ENCODE measurements at regions not wholly inside any gene's neighbourhood (a gene's known extent, or its start where the extent isn't known, plus 50 kb on each side); places are given as distances from the start of the nearest gene placed in this dataset.

GRCh38 chr5:40405996-40406740, 273.5 kb upstream of the PTGER4 start:
- no peaks in the 10 kb centered on the region for H3K27me3 ChIP-seq
- peaks cover 31% of the 10 kb centered on the region for H3K4me1 ChIP-seq
- H3K9me3 ChIP-seq, result no peaks in the 10 kb centered on the region
- no peaks in the 10 kb centered on the region for H3K36me3 ChIP-seq
- H3K27ac ChIP-seq, result peak overlapping the region; percentile 17
- DNase-seq (ENCODE audit: low spot score in 2 of 2), result no peak
- TF ChIP-seq, protein P1, sequence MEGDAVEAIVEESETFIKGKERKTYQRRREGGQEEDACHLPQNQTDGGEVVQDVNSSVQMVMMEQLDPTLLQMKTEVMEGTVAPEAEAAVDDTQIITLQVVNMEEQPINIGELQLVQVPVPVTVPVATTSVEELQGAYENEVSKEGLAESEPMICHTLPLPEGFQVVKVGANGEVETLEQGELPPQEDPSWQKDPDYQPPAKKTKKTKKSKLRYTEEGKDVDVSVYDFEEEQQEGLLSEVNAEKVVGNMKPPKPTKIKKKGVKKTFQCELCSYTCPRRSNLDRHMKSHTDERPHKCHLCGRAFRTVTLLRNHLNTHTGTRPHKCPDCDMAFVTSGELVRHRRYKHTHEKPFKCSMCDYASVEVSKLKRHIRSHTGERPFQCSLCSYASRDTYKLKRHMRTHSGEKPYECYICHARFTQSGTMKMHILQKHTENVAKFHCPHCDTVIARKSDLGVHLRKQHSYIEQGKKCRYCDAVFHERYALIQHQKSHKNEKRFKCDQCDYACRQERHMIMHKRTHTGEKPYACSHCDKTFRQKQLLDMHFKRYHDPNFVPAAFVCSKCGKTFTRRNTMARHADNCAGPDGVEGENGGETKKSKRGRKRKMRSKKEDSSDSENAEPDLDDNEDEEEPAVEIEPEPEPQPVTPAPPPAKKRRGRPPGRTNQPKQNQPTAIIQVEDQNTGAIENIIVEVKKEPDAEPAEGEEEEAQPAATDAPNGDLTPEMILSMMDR (IDR thresholded peaks at IDR 0.05), result no peak
- TF ChIP-seq EP300 (IDR thresholded peaks at IDR 0.05) (no peak), POLR2AphosphoS5 (IDR thresholded peaks at IDR 0.05) (no peak), POLR2A (IDR thresholded peaks at IDR 0.05) (no peak)
- H3K4me3 ChIP-seq, result no peak overlapping the region
- WGBS, result 49% methylated on average over 5 of the region's 5 CpGs

DNA sequence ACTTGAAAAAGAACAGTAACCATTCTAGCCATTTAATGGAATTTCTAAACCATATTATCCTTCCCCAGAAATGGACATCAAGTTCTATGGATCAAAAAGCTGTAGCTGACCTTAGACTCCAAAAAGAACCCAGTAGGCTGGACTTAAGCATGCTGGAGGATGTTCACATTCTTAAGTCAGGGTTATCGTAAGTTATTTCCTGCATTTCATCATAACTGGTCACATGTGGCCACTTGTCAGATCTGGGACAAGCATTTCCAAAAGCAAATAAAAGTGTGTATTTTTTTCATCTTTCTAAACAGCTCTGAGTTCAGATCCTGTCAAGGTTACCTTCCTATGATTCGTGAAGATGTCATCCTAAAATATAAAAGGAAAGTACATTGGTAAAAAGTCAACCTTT, 274.5 kb upstream of the PTGER4 start:
- no peak for DNase-seq (ENCODE audit: low spot score in 2 of 2)
- no peaks in the 10 kb centered on the region for H3K9me3 ChIP-seq
- TF ChIP-seq POLR2A (IDR thresholded peaks at IDR 0.05), result no peak
- no peaks in the 10 kb centered on the region for H3K27me3 ChIP-seq
- WGBS, result 65% methylated on average over 2 of the region's 2 CpGs
- no peak overlapping the region for H3K27ac ChIP-seq
- no peak overlapping the region for H3K4me3 ChIP-seq
- peaks cover 22% of the 10 kb centered on the region for H3K4me1 ChIP-seq
- H3K36me3 ChIP-seq, result no peaks in the 10 kb centered on the region

- H3K9me3 ChIP-seq, result no peaks in the 10 kb centered on the region
- H3K4me3 ChIP-seq, result no peak overlapping the region
- H3K4me1 ChIP-seq, result peaks cover 21% of the 10 kb centered on the region
- DNase-seq (ENCODE audit: low spot score in 2 of 2), result no peak
- TF ChIP-seq, protein P1 (IDR thresholded peaks at IDR 0.05), result no peak
- no peak for TF ChIP-seq EP300 (IDR thresholded peaks at IDR 0.05)
- no peak for TF ChIP-seq POLR2A (IDR thresholded peaks at IDR 0.05)
- no peak for TF ChIP-seq POLR2AphosphoS5 (IDR thresholded peaks at IDR 0.05)
- H3K36me3 ChIP-seq, result no peaks in the 10 kb centered on the region
- no peak overlapping the region for H3K27ac ChIP-seq
- H3K27me3 ChIP-seq, result no peaks in the 10 kb centered on the region
Observed at GRCh38 chr5:40404613-40405012, 275.1 kb upstream of the PTGER4 start.

GRCh38 chr5:40402007-40402364, 277.7 kb upstream of the PTGER4 start:
- TF ChIP-seq POLR2A (IDR thresholded peaks at IDR 0.05) (no peak), POLR2AphosphoS5 (IDR thresholded peaks at IDR 0.05) (no peak), EP300 (IDR thresholded peaks at IDR 0.05) (no peak)
- TF ChIP-seq, protein P1 (IDR thresholded peaks at IDR 0.05), result no peak
- WGBS, result 33% methylated on average over 1 of the region's 1 CpG
- Histone ChIP-seq H3K4me1 (peaks cover 21% of the 10 kb centered on the region), H3K4me3 (no peak overlapping the region), H3K27me3 (no peaks in the 10 kb centered on the region), H3K9me3 (no peaks in the 10 kb centered on the region), H3K27ac (no peak overlapping the region), H3K36me3 (no peaks in the 10 kb centered on the region)
- DNase-seq (ENCODE audit: low spot score in 2 of 2), result no peak

GRCh38 chr5:40401284-40402006, 278.3 kb upstream of the PTGER4 start:
- no peak for DNase-seq (ENCODE audit: low spot score in 2 of 2)
- Histone ChIP-seq H3K27ac (no peak overlapping the region), H3K27me3 (no peaks in the 10 kb centered on the region), H3K4me3 (no peak overlapping the region), H3K9me3 (no peaks in the 10 kb centered on the region), H3K4me1 (peaks cover 17% of the 10 kb centered on the region), H3K36me3 (no peaks in the 10 kb centered on the region)
- TF ChIP-seq EP300 (IDR thresholded peaks at IDR 0.05) (no peak), POLR2A (IDR thresholded peaks at IDR 0.05) (no peak), POLR2AphosphoS5 (IDR thresholded peaks at IDR 0.05) (no peak)
- TF ChIP-seq, protein P1 (IDR thresholded peaks at IDR 0.05), result no peak
- WGBS, result 69% methylated on average over 4 of the region's 4 CpGs
